Lower leg skin (tissue), 3 donors: ENCODE measurements at regions not wholly inside any gene's neighbourhood (a gene's known extent, or its start where the extent isn't known, plus 50 kb on each side); places are given as distances from the start of the nearest gene placed in this dataset.

ENCODE experiments used
- CTCF ChIP-seq, 3 donors: fragments of 450-650 bp; IDR thresholded peaks; one replicate each; pipeline ENCODE4 v1.5.1; 2016; ENCODE audit warnings: antibody characterized with exemption in 3 of 3, mild to moderate bottlenecking in 3 of 3, moderate library complexity in 2 of 3
- POLR2A ChIP-seq, 2 donors: fragments of 450-650 bp; IDR thresholded peaks; one replicate each; pipeline ENCODE4 v1.6.1; 2016 to 2017; ENCODE audit warnings: antibody characterized with exemption in 2 of 2, mild to moderate bottlenecking in 1 of 2, moderate library complexity in 1 of 2

- no peak for TF ChIP-seq CTCF (IDR thresholded peaks at IDR 0.05)
- no peak for TF ChIP-seq POLR2A (IDR thresholded peaks at IDR 0.05)
Measured at GRCh38 chr5:166709691-166710090, 1581.8 kb upstream of the WWC1 start.
